ENCODE measurements at regions not wholly inside any gene's neighbourhood (a gene's known extent, or its start where the extent isn't known, plus 50 kb on each side); places are given as distances from the start of the nearest gene placed in this dataset.
"Not testable (repeated sequence)": the region's sequence is repeated elsewhere in the genome, so short reads cannot be mapped to it uniquely, and the experiment has no call there.

GRCh38 chr6:84635081-84635761 is 129.2 kb downstream of the TBX18 start:
- Histone ChIP-seq H3K27me3 (no peaks in the 10 kb centered on the region), H3K36me3 (no peaks in the 10 kb centered on the region), H3K4me2 (no peak overlapping the region), H3K4me3 (no peak overlapping the region), H3K27ac (no peak overlapping the region), H3K4me1 (no peaks in the 10 kb centered on the region), H3K9me3 (replicated peaks in 1 of 11) (no peaks in the 10 kb centered on the region), H4K20me1 (no peaks in the 10 kb centered on the region), H3K9ac (no peak overlapping the region)
- TF ChIP-seq Cebpa-rat (IDR thresholded peaks at IDR 0.05), result no peak

GRCh38 chr6:84633771-84634170 is 130.6 kb downstream of the TBX18 start:
- H3K4me3 ChIP-seq, result no peak overlapping the region
- no peaks in the 10 kb centered on the region for H4K20me1 ChIP-seq
- H3K9ac ChIP-seq, result no peak overlapping the region
- no peaks in the 10 kb centered on the region for H3K4me1 ChIP-seq
- H3K27ac ChIP-seq, result no peak overlapping the region
- H3K27me3 ChIP-seq, result no peaks in the 10 kb centered on the region
- no peak for TF ChIP-seq Cebpa-rat (IDR thresholded peaks at IDR 0.05)
- no peaks in the 10 kb centered on the region for H3K36me3 ChIP-seq
- no peaks in the 10 kb centered on the region for H3K9me3 ChIP-seq (replicated peaks in 1 of 11)
- no peak overlapping the region for H3K4me2 ChIP-seq

- not testable (repeated sequence) for H3K9ac ChIP-seq; H4K20me1 ChIP-seq; H3K27me3 ChIP-seq; H3K9me3 ChIP-seq (replicated peaks in 1 of 11); H3K4me1 ChIP-seq; H3K4me2 ChIP-seq; H3K27ac ChIP-seq; H3K4me3 ChIP-seq; H3K36me3 ChIP-seq
These were observed 137.9 kb downstream of the TBX18 start for GRCh38 chr6:84626527-84626926.

DNA sequence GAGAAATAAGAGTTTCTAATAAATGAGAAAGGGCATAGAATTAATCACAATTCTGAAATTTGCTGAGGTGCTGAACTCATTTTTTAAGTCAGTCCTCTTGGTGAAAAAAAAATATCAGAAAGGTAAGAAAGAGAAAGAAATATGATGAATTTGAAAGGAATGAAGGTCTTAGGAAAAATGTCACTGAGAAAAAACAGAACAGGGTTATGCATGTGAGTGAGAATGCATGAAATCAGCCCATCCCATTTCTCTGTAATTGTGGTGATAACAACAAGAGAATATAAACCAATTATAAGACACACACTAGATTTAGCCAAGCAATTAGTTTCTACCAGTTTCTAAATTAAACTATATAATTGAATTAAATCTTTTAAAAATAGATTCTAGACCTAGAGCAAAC is 138.9 kb downstream of the TBX18 start:
- H3K9me3 ChIP-seq (replicated peaks in 1 of 11), result no peaks in the 10 kb centered on the region
- no peaks in the 10 kb centered on the region for H3K36me3 ChIP-seq
- no peak overlapping the region for H3K4me3 ChIP-seq
- H3K4me2 ChIP-seq, result no peak overlapping the region
- H3K9ac ChIP-seq, result no peak overlapping the region
- no peaks in the 10 kb centered on the region for H4K20me1 ChIP-seq
- no peaks in the 10 kb centered on the region for H3K4me1 ChIP-seq
- TF ChIP-seq Cebpa-rat (IDR thresholded peaks at IDR 0.05), result no peak
- H3K27me3 ChIP-seq, result no peaks in the 10 kb centered on the region
- no peak overlapping the region for H3K27ac ChIP-seq

DNA sequence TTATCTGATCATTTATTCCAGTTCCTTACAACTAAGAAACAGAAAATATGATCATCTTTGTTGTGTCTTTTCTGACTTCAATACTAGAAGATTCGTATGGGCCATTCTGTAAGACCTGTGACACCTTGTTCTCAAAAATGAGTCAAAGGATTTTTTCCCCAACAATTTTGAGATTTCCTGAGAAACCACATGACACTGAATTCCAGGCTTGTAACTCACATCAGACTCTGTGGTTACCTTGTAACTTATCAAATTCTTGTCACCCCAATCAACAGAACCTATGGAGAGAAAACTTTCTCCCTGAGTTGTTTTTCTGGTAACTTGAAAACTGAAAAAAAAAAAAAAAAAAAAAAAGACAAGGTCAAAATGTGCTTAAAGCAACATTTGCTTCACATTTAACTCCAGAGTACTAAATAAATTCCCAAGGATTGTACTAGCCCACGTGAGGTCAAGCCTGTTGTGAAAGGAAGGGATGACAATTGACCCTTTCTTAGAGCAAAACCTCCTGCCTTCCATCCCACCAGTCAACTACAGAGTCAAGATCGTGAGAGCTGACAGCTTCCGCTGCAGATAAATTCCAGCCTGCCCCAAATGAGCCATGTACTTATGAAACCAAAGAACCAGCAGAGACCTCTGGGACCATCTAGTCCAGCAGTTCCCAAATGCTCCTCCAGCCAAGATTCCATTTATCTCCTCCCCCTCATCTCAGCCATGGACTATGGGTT is 140.3 kb downstream of the TBX18 start:
- no peak for TF ChIP-seq Cebpa-rat (IDR thresholded peaks at IDR 0.05)
- Histone ChIP-seq H3K27me3 (no peaks in the 10 kb centered on the region), H3K4me1 (no peaks in the 10 kb centered on the region), H3K4me2 (no peak overlapping the region), H3K36me3 (no peaks in the 10 kb centered on the region), H3K27ac (no peak overlapping the region), H3K9ac (no peak overlapping the region), H3K9me3 (replicated peaks in 1 of 11) (no peaks in the 10 kb centered on the region), H3K4me3 (no peak overlapping the region), H4K20me1 (no peaks in the 10 kb centered on the region)

DNA sequence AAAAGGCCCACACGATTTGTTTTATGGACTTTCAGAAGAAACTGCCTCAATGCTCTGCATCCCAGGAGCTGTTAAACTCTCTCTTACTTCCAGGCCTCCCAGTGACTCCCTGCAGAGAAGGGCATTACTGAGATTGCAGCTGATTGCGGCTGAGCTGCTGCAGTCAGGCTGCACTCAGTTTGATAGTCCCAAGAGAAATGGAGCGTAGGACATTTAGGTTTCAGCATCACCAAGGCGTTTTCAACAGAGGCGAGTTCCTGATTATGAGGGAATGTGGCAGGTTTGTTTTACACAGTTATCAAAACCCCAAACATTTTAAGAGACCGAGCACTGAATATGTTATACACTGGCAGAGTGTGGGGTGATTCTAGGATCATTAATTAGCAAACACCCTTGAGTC is 145.6 kb downstream of the TBX18 start:
- Histone ChIP-seq H3K36me3 (no peaks in the 10 kb centered on the region), H3K27ac (no peak overlapping the region), H3K27me3 (no peaks in the 10 kb centered on the region), H3K4me2 (no peak overlapping the region), H3K9me3 (replicated peaks in 1 of 11) (no peaks in the 10 kb centered on the region), H3K9ac (no peak overlapping the region), H3K4me1 (no peaks in the 10 kb centered on the region), H3K4me3 (no peak overlapping the region), H4K20me1 (no peaks in the 10 kb centered on the region)
- no peak for TF ChIP-seq Cebpa-rat (IDR thresholded peaks at IDR 0.05)

- no peak overlapping the region for H3K9ac ChIP-seq
- no peaks in the 10 kb centered on the region for H3K9me3 ChIP-seq (replicated peaks in 1 of 11)
- no peak overlapping the region for H3K4me3 ChIP-seq
- no peak overlapping the region for H3K4me2 ChIP-seq
- no peak overlapping the region for H3K27ac ChIP-seq
- no peak for TF ChIP-seq Cebpa-rat (IDR thresholded peaks at IDR 0.05)
- no peaks in the 10 kb centered on the region for H4K20me1 ChIP-seq
- H3K27me3 ChIP-seq, result no peaks in the 10 kb centered on the region
- no peaks in the 10 kb centered on the region for H3K4me1 ChIP-seq
- no peaks in the 10 kb centered on the region for H3K36me3 ChIP-seq
These were observed 146.2 kb downstream of the TBX18 start for GRCh38 chr6:84618046-84618752.

DNA sequence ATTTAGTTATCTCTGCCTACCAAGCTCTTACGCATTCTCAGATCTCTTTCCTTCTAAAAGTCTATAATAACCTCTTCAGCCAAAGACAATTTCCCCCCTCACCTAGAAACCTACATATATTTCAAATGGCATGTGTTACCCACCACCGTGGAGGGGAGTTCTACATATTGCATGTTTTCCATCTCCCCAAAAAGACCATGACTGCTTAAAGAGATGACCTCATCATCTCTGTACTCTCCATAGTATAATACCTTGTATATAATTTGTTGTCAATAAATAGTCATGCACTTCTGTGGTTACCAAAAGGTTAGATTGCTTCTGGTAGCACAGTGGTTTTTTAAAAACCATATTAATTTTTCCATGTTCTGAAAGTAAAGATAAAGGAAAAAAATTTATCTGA is 148.4 kb downstream of the TBX18 start:
- no peak overlapping the region for H3K27ac ChIP-seq

DNA sequence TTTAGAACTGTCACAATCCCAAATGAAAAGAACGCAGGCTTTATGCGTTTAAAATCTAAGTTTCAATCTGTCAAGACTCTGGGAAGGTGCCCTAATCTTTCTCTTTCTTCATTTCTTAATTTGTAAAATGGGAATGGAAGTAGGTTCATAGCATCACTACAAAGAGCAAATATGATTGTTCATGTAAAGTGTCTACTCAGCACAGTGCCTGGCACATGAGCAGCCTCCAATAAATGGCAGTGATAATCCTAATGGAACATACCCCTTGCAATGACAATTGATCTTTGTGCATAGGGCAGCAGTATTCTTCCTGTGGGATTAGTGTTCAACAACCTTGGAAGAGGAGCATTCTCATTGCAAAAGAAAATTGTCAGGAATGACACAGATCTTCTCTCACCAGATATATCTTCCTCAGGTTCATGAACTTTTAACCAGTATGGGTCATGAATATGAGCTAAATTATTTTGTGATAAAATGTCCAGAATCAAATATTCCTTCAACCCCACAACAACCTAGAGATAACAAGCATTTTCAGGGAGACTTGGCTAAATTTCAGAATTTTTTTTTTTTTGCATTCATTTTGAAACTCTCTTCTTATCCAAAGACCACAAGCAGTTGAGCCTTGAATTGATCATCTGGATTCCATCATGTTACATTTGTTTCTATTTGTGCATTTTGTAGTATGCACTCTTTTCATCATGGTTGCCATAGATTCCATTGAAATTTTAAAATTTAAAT is 149.1 kb downstream of the TBX18 start:
- H4K20me1 ChIP-seq, result no peaks in the 10 kb centered on the region
- H3K4me2 ChIP-seq, result no peak overlapping the region
- no peaks in the 10 kb centered on the region for H3K27me3 ChIP-seq
- H3K4me1 ChIP-seq, result no peaks in the 10 kb centered on the region
- H3K36me3 ChIP-seq, result no peaks in the 10 kb centered on the region
- H3K4me3 ChIP-seq, result no peak overlapping the region
- no peak overlapping the region for H3K27ac ChIP-seq
- no peaks in the 10 kb centered on the region for H3K9me3 ChIP-seq (replicated peaks in 1 of 11)
- no peak for TF ChIP-seq Cebpa-rat (IDR thresholded peaks at IDR 0.05)
- no peak overlapping the region for H3K9ac ChIP-seq

More for the DNA sequence above, 148.4 kb downstream of the TBX18 start:
- H4K20me1 ChIP-seq, result no peaks in the 10 kb centered on the region
- no peaks in the 10 kb centered on the region for H3K27me3 ChIP-seq
- H3K36me3 ChIP-seq, result no peaks in the 10 kb centered on the region
- H3K9me3 ChIP-seq (replicated peaks in 1 of 11), result no peaks in the 10 kb centered on the region
- no peak overlapping the region for H3K9ac ChIP-seq
- no peak overlapping the region for H3K4me3 ChIP-seq
- no peak for TF ChIP-seq Cebpa-rat (IDR thresholded peaks at IDR 0.05)
- no peak overlapping the region for H3K4me2 ChIP-seq
- H3K4me1 ChIP-seq, result no peaks in the 10 kb centered on the region
